Fibroblast of skin of scalp (primary cell): ENCODE measurements at regions not wholly inside any gene's neighbourhood (a gene's known extent, or its start where the extent isn't known, plus 50 kb on each side); places are given as distances from the start of the nearest gene placed in this dataset.
A peak's percentile ranks its signal among the peaks of the same experiment; 100 is the strongest.

ENCODE experiments used
- DNase-seq: peaks from one replicate; pipeline ENCODE4 v3.0.0-alpha.2; 2013

GRCh38 chr19:28878862-28879566, 333.9 kb downstream of the UQCRFS1 start:
- DNase-seq = peak; percentile 74

- DNase-seq = peak; percentile 8
Measured at GRCh38 chr19:28876609-28877123, 336.3 kb downstream of the UQCRFS1 start.

DNA sequence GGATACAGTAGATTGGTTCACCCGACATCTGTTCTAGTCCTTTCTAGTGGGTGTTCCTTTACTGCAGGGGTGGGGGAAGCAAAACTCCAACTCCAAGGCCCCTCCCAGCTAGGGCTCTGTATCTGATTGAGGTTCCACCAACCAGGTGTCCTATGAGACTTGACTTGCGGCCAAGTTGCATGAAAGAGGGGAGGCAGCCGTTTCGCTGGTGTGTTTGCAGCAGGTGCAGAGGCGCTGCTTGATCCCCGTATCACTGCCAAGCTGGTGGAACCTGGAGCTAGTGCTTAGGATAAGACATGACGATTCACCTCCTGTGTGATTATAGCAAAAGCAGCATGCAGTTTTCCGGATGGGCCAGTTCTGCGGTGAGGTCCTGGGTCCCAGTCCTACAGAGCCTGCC, 338.2 kb downstream of the UQCRFS1 start:
- DNase-seq = no peak

GRCh38 chr19:28873301-28873700, 339.6 kb downstream of the UQCRFS1 start:
- DNase-seq = no peak

- no peak for DNase-seq
Measured at GRCh38 chr19:28871099-28871725, 341.7 kb downstream of the UQCRFS1 start.

DNA sequence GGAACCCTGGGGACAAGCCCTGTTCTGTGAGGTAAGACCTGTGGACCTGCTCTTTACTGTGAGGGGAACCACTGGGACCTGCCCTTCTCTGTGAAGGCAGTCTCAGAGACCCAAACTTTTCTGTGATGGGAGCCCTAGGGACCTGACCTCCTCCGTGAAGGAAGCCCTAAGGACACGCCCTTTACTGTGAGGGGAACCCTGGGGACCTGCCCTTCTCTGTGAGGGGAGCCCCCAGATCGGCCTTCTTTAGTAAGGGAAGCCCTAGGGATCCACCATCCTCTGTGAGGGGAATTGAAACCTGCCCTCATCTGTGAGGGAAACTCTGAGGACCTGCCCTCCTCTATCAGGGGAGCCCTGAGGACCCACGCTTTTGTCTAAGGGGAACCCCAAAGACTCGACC, 343.5 kb downstream of the UQCRFS1 start:
- DNase-seq = no peak

DNA sequence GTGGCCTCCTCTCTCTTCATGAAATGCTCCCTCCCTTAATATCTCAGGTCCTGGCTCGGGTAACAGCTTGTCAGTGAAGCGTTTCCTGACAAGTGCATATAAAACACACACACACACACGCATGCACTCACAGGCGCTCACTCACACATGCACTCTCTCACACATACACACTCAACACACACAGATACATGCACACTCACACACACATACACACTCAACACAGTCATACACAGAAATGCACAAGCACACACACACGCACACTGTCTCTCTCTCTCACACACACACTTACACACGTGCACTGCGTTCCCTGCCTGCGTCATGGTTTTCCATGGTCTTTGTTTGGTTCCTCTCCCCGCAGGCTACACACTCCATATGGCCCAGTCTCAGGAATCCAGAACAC, 344.1 kb downstream of the UQCRFS1 start:
- DNase-seq = no peak

DNA sequence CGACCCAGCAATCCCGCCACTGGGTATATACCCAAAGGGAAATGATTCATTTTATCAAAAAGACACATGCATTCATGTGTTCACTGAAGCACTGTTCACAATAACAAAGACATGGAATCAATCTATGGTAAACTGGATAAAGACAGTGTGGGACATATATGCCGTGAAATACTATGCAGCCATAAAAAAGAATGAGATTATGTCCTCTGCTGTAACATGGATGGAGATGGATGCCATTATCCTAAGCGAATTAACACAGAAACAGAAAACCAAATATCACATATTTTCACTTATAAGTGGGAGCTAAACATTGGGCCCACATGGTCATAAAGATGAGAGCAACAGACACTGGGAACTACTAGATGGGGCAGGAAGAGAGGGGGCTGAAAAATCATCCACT, 345.0 kb downstream of the UQCRFS1 start:
- DNase-seq = no peak

DNA sequence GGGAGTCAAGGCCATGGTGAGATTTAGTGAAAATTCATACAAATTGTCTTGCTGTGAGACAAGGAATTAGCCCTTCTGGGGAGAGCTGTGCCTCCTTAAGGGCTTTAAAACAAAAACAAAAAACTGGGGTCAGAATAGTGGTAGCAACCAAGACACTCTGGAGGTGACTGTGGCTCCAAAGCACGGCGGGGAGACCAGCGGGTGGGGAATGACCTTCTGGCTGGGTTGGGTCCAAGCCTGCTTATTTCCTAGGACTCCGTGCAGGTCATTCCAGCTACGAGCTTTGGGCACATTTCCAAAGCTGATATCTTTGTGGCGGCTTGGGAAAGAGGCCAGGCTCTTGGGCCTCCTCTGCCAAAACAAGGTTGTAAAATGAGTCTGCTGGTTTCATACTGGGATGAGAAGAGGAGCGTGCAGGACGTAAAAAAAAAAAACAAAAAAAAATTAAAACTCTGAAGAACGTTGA, 348.3 kb downstream of the UQCRFS1 start:
- peak; percentile 13 for DNase-seq

- no peak for DNase-seq
Measured at GRCh38 chr19:28864024-28864503, 348.9 kb downstream of the UQCRFS1 start.

- no peak for DNase-seq
Measured at GRCh38 chr19:28862238-28862637, 350.7 kb downstream of the UQCRFS1 start.

DNA sequence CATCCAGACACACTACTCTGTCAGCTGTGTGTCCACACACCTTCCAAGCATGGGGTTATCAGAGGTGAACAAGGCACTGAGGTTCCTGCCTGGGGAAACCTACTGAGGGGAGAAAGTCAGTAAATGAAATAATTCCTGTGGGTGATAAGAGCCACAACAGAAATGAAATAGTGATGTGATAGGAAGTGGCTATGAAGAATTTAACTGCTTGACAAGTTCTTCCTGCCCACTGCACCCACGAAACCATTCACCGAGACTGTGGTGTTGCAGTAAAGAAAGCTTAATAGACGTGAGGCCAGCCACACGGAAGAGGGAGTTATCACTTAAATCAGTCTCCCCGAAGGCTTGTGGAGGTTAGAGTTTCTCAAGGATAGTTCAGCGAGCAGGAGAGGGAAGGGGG, 353.1 kb downstream of the UQCRFS1 start:
- DNase-seq = no peak

DNA sequence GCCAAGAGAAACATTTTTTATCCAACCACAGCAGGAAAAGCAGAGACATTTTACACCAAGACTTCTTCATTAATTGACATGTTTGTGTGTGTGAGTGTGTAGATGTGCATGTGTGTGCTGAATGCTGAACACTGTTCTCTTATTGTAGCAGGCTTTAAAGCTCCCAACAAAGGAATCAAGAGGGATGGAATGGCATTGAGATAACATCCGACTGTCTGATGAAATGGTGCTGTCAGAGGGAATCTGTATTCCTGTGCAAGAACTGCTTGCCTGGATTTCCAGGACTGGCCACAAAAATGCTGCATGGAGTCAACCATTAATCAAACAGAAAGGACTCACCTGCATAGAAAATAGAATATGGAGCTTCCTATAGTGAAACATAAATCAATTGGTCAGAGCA, 354.0 kb downstream of the UQCRFS1 start:
- no peak for DNase-seq

GRCh38 chr19:28857967-28858366, 355.0 kb downstream of the UQCRFS1 start:
- DNase-seq = no peak

GRCh38 chr19:28855216-28855615, 357.7 kb downstream of the UQCRFS1 start:
- no peak for DNase-seq

DNA sequence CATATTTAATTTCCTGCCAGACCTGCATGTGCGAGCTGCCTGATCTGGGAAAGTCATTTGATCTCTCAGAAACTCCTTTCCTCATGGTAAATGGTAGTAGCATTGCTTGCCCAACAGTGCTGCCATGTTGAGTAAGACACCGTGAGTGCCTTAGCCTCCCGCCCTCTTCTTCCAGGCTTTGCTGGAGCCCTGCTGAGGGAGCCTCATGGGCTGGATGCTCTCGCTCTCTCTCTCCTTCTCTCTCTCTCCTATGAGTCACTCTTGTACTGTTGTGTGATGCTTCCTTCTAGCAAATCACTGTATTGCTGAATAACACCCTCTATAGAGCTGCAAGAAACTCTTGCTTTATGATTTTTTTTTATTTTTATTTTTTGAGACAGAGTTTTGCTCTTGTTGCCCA, 365.5 kb downstream of the UQCRFS1 start:
- DNase-seq = peak; percentile 54

DNA sequence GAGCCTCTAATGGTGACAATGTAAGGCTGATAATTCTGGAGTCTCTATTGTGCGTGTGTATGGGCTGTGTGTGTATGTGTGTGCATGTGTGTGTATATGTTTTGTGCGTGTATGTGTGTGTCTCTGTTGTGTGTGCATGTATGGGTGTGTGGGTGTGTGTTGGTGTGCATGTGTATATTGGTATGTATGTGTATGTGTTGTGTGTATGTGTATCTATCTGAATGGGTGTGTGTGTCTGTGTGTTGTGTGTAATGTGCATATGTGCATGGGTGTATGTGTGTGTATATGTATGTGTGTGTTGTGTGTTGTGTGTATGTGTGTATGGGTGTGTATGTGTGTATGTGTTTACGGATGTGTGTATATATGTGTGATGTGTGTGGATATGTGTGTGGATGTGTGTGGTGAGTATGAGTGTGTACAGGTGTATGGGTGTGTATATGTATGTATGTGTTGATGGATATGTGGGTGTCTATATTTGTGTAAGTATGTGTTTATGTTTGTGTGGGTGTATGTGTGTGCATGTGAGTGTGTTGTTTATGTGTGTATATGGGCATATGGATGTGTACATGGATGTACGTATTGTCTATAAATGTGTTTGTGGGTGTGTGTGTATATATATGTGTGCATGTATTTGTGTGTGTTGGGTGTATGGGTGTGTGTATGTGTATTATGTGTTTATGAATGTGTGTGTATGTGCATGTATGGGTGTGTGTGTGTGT, 366.7 kb downstream of the UQCRFS1 start:
- DNase-seq = no peak

DNA sequence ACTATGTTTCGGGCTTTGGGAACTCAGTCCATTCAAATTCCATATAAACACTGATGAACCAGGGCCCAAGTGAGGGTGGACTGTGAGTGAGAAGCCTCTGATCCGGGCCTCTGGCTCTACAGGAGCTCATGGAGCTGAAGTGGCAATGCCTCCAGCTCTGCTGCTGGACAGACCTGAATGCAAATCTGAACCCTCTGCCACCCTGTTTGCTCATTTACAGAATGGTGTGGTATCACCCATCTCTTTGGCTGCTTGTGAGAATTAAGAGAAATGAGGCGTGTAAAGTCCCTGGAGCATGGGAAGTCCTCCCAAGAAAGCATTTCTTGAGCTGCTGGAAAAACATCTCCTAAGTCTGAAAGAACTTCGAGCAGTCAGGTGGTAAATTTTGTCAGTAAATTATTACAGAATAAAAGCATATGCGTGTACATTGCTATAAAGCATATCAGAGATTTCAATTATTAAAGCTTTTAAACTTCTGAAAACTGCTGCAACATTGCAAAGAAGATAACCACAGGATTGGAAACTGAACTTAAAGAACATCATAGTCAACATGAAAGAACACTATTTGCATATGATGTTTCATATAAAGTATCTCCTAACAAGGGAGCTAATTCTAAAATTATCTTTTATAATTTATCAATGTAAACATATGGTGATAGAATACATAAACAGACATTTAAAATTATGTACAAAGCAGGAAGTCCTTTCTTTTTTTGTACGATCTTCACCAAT, 369.0 kb downstream of the UQCRFS1 start:
- DNase-seq = no peak

GRCh38 chr19:28841531-28841930, 371.4 kb downstream of the UQCRFS1 start:
- no peak for DNase-seq

- DNase-seq = no peak
Measured at GRCh38 chr19:28840891-28841290, 372.1 kb downstream of the UQCRFS1 start.

- DNase-seq = no peak
Measured at GRCh38 chr19:28839455-28839854, 373.5 kb downstream of the UQCRFS1 start.

DNA sequence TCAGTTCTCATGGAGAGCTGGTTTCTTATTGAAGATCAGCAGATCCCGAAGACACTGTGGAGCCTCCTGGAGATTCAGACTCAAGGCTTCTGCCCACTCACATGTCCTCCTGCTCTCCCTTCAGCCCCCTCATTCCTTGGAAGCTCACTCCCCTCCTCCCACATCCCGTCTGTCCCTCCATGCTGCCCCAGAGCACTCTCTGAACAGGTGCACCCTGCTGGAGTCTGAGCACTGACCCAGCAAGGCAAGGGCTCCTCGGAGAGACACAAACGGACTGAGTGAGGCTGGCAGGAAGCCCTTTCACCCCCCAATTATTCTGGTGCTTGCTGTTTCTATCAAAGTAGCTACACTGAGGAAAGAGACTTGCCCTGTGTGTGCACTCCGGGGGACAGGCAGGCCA, 374.0 kb downstream of the UQCRFS1 start:
- no peak for DNase-seq

- DNase-seq = no peak
Measured at GRCh38 chr19:28836421-28836820, 376.5 kb downstream of the UQCRFS1 start.
